ENCODE measurements at regions not wholly inside any gene's neighbourhood (a gene's known extent, or its start where the extent isn't known, plus 50 kb on each side); places are given as distances from the start of the nearest gene placed in this dataset.

DNA sequence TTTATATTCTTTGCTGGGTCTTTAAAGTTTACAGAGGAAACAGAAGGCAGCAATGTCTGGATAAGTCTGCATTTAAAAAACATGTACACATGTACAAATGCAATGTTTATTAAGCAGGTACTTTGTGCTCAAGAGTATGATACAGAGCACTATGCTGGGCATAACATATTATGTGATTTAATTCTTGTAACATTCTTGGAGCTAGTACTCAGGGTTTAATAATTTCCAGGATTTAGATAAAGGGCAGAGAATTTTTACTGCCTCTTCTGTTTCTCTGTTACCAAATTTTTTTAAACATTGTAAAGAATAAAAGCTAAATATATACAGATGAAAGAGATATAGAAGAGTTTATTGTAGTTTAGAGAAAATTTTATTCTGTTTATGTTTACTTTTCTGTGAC is 152.7 kb downstream of the ZNF737 start:
- TF ChIP-seq SMC3 (IDR thresholded peaks at IDR 0.05) (no peak), ZC3H11A (IDR thresholded peaks at IDR 0.05) (no peak), ZFP36 (IDR thresholded peaks at IDR 0.05; ENCODE audit: borderline replicate concordance, partially characterized antibody) (no peak), POLR2A (IDR thresholded peaks at IDR 0.05; ENCODE audit: low read length) (no peak), ESRRA (IDR thresholded peaks at IDR 0.05; ENCODE audit: borderline replicate concordance, low read length) (no peak), CBX2 (IDR thresholded peaks at IDR 0.05; ENCODE audit: borderline replicate concordance, low read depth) (no peak), FOSB (CRISPR knock-in tag; IDR thresholded peaks at IDR 0.05) (no peak), MAZ (IDR thresholded peaks at IDR 0.05; ENCODE audit: borderline replicate concordance, low read depth, low read length) (no peak)
- TF ChIP-seq, protein P1, sequence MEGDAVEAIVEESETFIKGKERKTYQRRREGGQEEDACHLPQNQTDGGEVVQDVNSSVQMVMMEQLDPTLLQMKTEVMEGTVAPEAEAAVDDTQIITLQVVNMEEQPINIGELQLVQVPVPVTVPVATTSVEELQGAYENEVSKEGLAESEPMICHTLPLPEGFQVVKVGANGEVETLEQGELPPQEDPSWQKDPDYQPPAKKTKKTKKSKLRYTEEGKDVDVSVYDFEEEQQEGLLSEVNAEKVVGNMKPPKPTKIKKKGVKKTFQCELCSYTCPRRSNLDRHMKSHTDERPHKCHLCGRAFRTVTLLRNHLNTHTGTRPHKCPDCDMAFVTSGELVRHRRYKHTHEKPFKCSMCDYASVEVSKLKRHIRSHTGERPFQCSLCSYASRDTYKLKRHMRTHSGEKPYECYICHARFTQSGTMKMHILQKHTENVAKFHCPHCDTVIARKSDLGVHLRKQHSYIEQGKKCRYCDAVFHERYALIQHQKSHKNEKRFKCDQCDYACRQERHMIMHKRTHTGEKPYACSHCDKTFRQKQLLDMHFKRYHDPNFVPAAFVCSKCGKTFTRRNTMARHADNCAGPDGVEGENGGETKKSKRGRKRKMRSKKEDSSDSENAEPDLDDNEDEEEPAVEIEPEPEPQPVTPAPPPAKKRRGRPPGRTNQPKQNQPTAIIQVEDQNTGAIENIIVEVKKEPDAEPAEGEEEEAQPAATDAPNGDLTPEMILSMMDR (IDR thresholded peaks at IDR 0.05): no peak
